ENCODE measurements at regions not wholly inside any gene's neighbourhood (a gene's known extent, or its start where the extent isn't known, plus 50 kb on each side); places are given as distances from the start of the nearest gene placed in this dataset.
"Not testable (repeated sequence)": the region's sequence is repeated elsewhere in the genome, so short reads cannot be mapped to it uniquely, and the experiment has no call there.

- CTCF ChIA-PET, result no interaction called here
- H3K4me3 ChIP-seq (ENCODE audit: low read depth, low read length), result no peak overlapping the region
- POLR2A ChIA-PET, result no interaction called here
- TF ChIP-seq CTCF (IDR thresholded peaks at IDR 0.05; ENCODE audit: insufficient read depth, low read length, missing control alignments), result no peak
- no peak for DNase-seq (ENCODE audit: low read depth, low spot score)
Observed at GRCh38 chr5:106020894-106021293, 1649.8 kb downstream of the EFNA5 start.

GRCh38 chr5:106019261-106019660 is 1651.5 kb downstream of the EFNA5 start:
- POLR2A ChIA-PET, result no interaction called here
- no peak for DNase-seq (ENCODE audit: low read depth, low spot score)
- no peak for TF ChIP-seq CTCF (IDR thresholded peaks at IDR 0.05; ENCODE audit: insufficient read depth, low read length, missing control alignments)
- no peak overlapping the region for H3K4me3 ChIP-seq (ENCODE audit: low read depth, low read length)
- CTCF ChIA-PET, result no interaction called here

- no peak overlapping the region for H3K4me3 ChIP-seq (ENCODE audit: low read depth, low read length)
- CTCF ChIA-PET, result no interaction called here
- POLR2A ChIA-PET, result no interaction called here
- DNase-seq (ENCODE audit: low read depth, low spot score), result no peak
- no peak for TF ChIP-seq CTCF (IDR thresholded peaks at IDR 0.05; ENCODE audit: insufficient read depth, low read length, missing control alignments)
Observed at GRCh38 chr5:106017243-106017857, 1653.4 kb downstream of the EFNA5 start.

- no peak for TF ChIP-seq CTCF (IDR thresholded peaks at IDR 0.05; ENCODE audit: insufficient read depth, low read length, missing control alignments)
- no peak for DNase-seq (ENCODE audit: low read depth, low spot score)
- POLR2A ChIA-PET, result no interaction called here
- H3K4me3 ChIP-seq (ENCODE audit: low read depth, low read length), result no peak overlapping the region
- CTCF ChIA-PET, result no interaction called here
Observed at GRCh38 chr5:106014262-106014661, 1656.5 kb downstream of the EFNA5 start.

GRCh38 chr5:106006242-106006641 is 1664.5 kb downstream of the EFNA5 start:
- no peak overlapping the region for H3K4me3 ChIP-seq (ENCODE audit: low read depth, low read length)
- CTCF ChIA-PET, result no interaction called here
- no peak for TF ChIP-seq CTCF (IDR thresholded peaks at IDR 0.05; ENCODE audit: insufficient read depth, low read length, missing control alignments)
- no peak for DNase-seq (ENCODE audit: low read depth, low spot score)
- POLR2A ChIA-PET, result no interaction called here

- CTCF ChIA-PET; DNase-seq (ENCODE audit: low read depth, low spot score); POLR2A ChIA-PET; H3K4me3 ChIP-seq (ENCODE audit: low read depth, low read length): not testable (repeated sequence)
Observed at GRCh38 chr5:105998991-105999390, 1671.7 kb downstream of the EFNA5 start.

- no peak for DNase-seq (ENCODE audit: low read depth, low spot score)
- POLR2A ChIA-PET, result no interaction called here
- H3K4me3 ChIP-seq (ENCODE audit: low read depth, low read length), result no peak overlapping the region
- no peak for TF ChIP-seq CTCF (IDR thresholded peaks at IDR 0.05; ENCODE audit: insufficient read depth, low read length, missing control alignments)
- CTCF ChIA-PET, result no interaction called here
Observed at GRCh38 chr5:105993027-105993426, 1677.7 kb downstream of the EFNA5 start.
